ENCODE measurements at regions not wholly inside any gene's neighbourhood (a gene's known extent, or its start where the extent isn't known, plus 50 kb on each side); places are given as distances from the start of the nearest gene placed in this dataset.

DNA sequence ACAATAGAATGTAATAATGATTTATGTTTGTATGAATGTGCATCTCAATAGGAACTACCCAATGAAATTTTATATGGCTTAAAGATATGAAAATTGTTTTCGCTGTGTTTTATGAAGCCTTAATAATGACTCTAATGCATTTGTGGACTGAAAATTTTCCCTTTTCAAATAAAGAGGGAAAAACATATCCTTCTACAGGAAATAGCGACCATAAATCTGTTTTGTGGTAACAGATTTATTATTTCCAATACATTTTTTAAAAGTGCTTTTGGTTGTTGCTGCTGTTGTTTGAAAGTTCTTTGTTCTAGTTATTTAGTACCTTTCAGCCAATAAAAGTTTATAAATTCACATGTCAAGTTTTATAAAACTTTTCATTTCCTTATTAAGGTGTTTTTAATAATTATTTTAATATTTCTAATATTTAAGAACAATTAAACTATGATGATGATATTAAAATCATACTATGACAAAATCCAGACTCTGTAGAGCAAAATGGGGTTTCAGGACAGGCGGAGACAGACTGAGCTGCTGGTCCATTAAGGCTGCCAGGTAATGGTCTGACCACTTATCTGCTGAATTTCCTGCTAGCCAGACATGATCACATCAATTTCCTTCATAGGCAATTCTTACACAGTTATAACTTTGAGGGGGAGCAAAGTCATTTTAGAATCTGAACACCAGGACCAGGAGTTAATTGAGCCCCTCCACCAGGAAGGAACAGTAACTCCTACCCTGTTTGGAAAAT is 65.7 kb upstream of the NEUROD1 start (continued):
- TF ChIP-seq SRF (IDR thresholded peaks at IDR 0.05; ENCODE audit: low read depth in 2 of 2, low read length in 2 of 2) (no peak), DPF2 (IDR thresholded peaks at IDR 0.05) (no peak), NR2C2 (IDR thresholded peaks at IDR 0.05; ENCODE audit: borderline replicate concordance, control insufficient read depth, insufficient read length, low read depth) (no peak), ZNF384 (IDR thresholded peaks at IDR 0.05; ENCODE audit: borderline replicate concordance, low read depth, low read length) (no peak), STAT1 (conservative IDR thresholded peaks at IDR 0.05) (no peak), NR2C1 (IDR thresholded peaks at IDR 0.05) (no peak)

DNA sequence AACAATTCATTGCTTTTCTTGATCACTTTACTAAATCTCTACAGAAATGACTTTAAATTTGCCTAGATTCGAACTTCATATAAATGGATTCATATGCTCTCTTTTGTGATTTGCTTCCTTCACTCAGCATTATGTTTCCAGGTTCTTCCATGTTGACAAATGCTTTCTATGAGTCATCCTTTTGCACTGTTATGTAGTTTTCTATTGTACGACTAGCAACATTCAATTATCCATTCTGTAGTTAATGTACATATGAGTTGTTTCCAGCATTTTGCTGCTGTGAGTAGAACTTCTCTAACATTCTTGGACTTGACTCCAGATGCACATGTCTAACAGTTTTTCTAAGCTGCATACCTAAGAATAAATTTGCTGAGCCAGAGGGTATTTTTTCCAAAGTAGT is 66.5 kb upstream of the NEUROD1 start:
- Histone ChIP-seq H3K9me3 (replicated peaks; ENCODE audit: control insufficient read depth, insufficient read depth, low read length) (no peaks in the 10 kb centered on the region), H4K20me1 (ENCODE audit: control insufficient read depth, insufficient read depth) (no peaks in the 10 kb centered on the region), H3K27ac (ENCODE audit: control insufficient read depth, insufficient read depth) (no peak overlapping the region), H2AFZ (ENCODE audit: control insufficient read depth, low read depth, low read length) (no peak overlapping the region), H3K27me3 (replicated peaks in 1 of 2; ENCODE audit: control insufficient read depth in 2 of 2, insufficient read depth in 2 of 2, low read length in 1 of 2) (peaks cover 0 to 2% of the 10 kb centered on the region in 2 experiments; a peak in 2 of 4 replicates), H3K79me2 (ENCODE audit: control insufficient read depth, insufficient read depth, low read length) (no peaks in the 10 kb centered on the region), H3K9ac (ENCODE audit: control insufficient read depth, insufficient read depth, low read length) (no peak overlapping the region), H3K4me1 (ENCODE audit: control insufficient read depth, insufficient read depth, low read length) (no peaks in the 10 kb centered on the region), H3K4me3 (no peak overlapping the region), H3K4me2 (ENCODE audit: control insufficient read depth, insufficient read depth) (no peak overlapping the region), H3K36me3 (ENCODE audit: control insufficient read depth in 2 of 2, insufficient read depth in 2 of 2, low read length in 1 of 2) (no peaks in the 10 kb centered on the region)
- in situ Hi-C loops (cut with MboI) (loop anchor here (5.0 to 10.0 kb wide), 3 partner anchors 155 to 908 kb away; no protein-coding TSS in a partner anchor), intact Hi-C loops (cut with micrococcal nuclease; ENCODE audit: unreplicated experiment) (no loop called here)
- BruUV-seq (replicated peaks) = no TSS peak
- ATAC-seq (no peak), FAIRE-seq (no peak), DNase-seq (ENCODE audit: low read depth, low spot score) (no peak)
- SMC1A ChIA-PET (ENCODE audit: uncharacterized antibody, unreplicated experiment) = no interaction called here
- POLR2A ChIA-PET = no interaction called here
- WGBS (ENCODE audit: insufficient coverage, insufficient replicate concordance, low lambda C conversion rate, missing lambda C conversion rate) = 18% methylated on average over 2 of the region's 2 CpGs
- no peak for TF ChIP-seq ZNF217 (IDR thresholded peaks at IDR 0.05)
- TF ChIP-seq, protein P1, sequence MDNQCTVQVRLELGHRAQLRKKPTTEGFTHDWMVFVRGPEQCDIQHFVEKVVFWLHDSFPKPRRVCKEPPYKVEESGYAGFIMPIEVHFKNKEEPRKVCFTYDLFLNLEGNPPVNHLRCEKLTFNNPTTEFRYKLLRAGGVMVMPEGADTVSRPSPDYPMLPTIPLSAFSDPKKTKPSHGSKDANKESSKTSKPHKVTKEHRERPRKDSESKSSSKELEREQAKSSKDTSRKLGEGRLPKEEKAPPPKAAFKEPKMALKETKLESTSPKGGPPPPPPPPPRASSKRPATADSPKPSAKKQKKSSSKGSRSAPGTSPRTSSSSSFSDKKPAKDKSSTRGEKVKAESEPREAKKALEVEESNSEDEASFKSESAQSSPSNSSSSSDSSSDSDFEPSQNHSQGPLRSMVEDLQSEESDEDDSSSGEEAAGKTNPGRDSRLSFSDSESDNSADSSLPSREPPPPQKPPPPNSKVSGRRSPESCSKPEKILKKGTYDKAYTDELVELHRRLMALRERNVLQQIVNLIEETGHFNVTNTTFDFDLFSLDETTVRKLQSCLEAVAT (IDR thresholded peaks at IDR 0.05) = no peak
- no peak for TF ChIP-seq RBBP5 (conservative IDR thresholded peaks at IDR 0.05)
- no peak for TF ChIP-seq PAX8 (IDR thresholded peaks at IDR 0.05)
- RAD21 ChIA-PET (ENCODE audit: unreplicated experiment) = no interaction called here
- CTCF ChIA-PET = interaction anchor here (2.0 to 2.4 kb wide), 2 partner anchors 157 to 208 kb away, joined by 8 to 9 read pairs; no protein-coding TSS in a partner anchor

Measured in GM12878 (cell line).